Heart left ventricle (tissue), 16 donors: ENCODE measurements at regions not wholly inside any gene's neighbourhood (a gene's known extent, or its start where the extent isn't known, plus 50 kb on each side); places are given as distances from the start of the nearest gene placed in this dataset.
"Not testable (repeated sequence)": the region's sequence is repeated elsewhere in the genome, so short reads cannot be mapped to it uniquely, and the experiment has no call there.

Experiments
- ATAC-seq, 4 donors: fragments of 200-7000 bp; cut with Tn5 transposase; one replicate each; pipeline ENCODE4 v1.9.1; 2020 to 2022; ENCODE audit warnings: moderate library complexity in 4 of 4, mild to moderate bottlenecking in 3 of 4, moderate number of reproducible peaks in 1 of 4
- DNase-seq, 5 donors: peaks; one replicate each; pipeline ENCODE4 v3.0.0-alpha.2; 2020
- H3K27ac ChIP-seq, 12 donors: fragments of 200-600 bp; sonication (generic) in 4 of 12; one replicate each; pipeline versions ENCODE4 v1.5.0 to v1.8.0; 2016 to 2022; ENCODE audit warnings: mild to moderate bottlenecking in 2 of 12
- H3K27me3 ChIP-seq, 9 donors: fragments of 200-600 bp; sonication (generic) in 2 of 9; one replicate each; pipeline versions ENCODE4 v1.5.1 to v1.8.0; 2016 to 2022; ENCODE audit warnings: mild to moderate bottlenecking in 3 of 9
- H3K36me3 ChIP-seq, 9 donors: fragments of 200-600 bp; sonication (generic) in 2 of 9; one replicate each; pipeline versions ENCODE4 v1.5.0 to v1.8.0; 2018 to 2022; ENCODE audit warnings: mild to moderate bottlenecking in 2 of 9
- H3K4me1 ChIP-seq, 12 donors: fragments of 200-600 bp; sonication (generic) in 4 of 12; one replicate each; pipeline versions ENCODE4 v1.5.0 to v1.8.0; 2016 to 2022; ENCODE audit warnings: mild to moderate bottlenecking in 3 of 12
- H3K4me3 ChIP-seq, 12 donors: fragments of 200-600 bp; sonication (generic) in 4 of 12; one replicate each; pipeline versions ENCODE4 v1.5.0 to v1.8.0; 2017 to 2022; ENCODE audit warnings: mild to moderate bottlenecking in 9 of 12, moderate library complexity in 4 of 12
- H3K9me3 ChIP-seq, 12 donors: fragments of 200-600 bp; sonication (generic) in 4 of 12; one replicate each; pipeline versions ENCODE4 v1.5.0 to v1.8.0; 2016 to 2022; ENCODE audit warnings: mild to moderate bottlenecking in 1 of 12
- CTCF ChIP-seq, 12 donors: fragments of 200-600 bp; sonication (generic) in 4 of 12; IDR thresholded peaks; one replicate each; pipeline versions ENCODE4 v1.5.0 to v1.8.0; 2018 to 2022; ENCODE audit warnings: antibody characterized with exemption in 12 of 12, mild to moderate bottlenecking in 5 of 12
- POLR2A ChIP-seq, 2 donors: fragments of 450-650 bp; IDR thresholded peaks; one replicate each; pipeline ENCODE4 v1.6.1; 2017; ENCODE audit warnings: antibody characterized with exemption in 2 of 2, mild to moderate bottlenecking in 2 of 2, moderate library complexity in 2 of 2
- WGBS, 4 donors: extraction: QIAGEN DNeasy Blood & Tissue Kit in 2 of 4; methylation state at CpG; one replicate each; pipeline versions ENCODE4 v1.1.5 to v1.1.7; 2013 to 2018; 5-methylcytosine and 5-hydroxymethylcytosine counted together
- intact Hi-C, 10 donors: fragments of 100-400 bp; cut with DNase I; formaldehyde crosslinking; loops; one replicate each; pipeline versions ENCODE4 v1.11.1 to v1.14.2; 2022
- donor health status: ischemic (EF 13 %, LVEDD 7.1; RV severe dilation, severe dysfunction).
- donor health status: healthy with polysubstance abuse.
- donor health status: DM: no; HTN: yes; CAD: no.
- donor health status: DM: no; HTN: no; CAD: no.
- donor health status: ischemic (EF 25% LVEDD 6.9; RV normal size, moderate dysfunction).
- donor health status: ischemic (EF 25% LVEDD 5.7; RV mildly dilated, moderate dysfunction).
- donor health status: healthy.
- donor health status: DM: yes; HTN: yes; CAD: no.
- donor health status: ischemic (EF 35%, LVEDD 5.7; RV mildly dilated, moderate dysfunction).
- donor health status: nonischemic (EF 11% LVEDD 7.7; RV severe dilation, severe dysfunction).
- donor health status: DM: yes; HTN: yes; CAD: no.
- donor health status: PGD.
- donor health status: ischemic (EF 29% LVEDD 5.4; RV normal size, mild dysfunction).
- donor health status: nonischemic (EF 23%, LVEDD 6.1; RV moderate dilation, normal function).

GRCh38 chr12:24352363-24352762 is 402.9 kb upstream of the SOX5 start:
- ATAC-seq (no peak), DNase-seq (no peak)
- Histone ChIP-seq H3K27me3 (no peaks in the 10 kb centered on the region), H3K27ac (no peak overlapping the region), H3K4me3 (no peak overlapping the region), H3K36me3 (no peaks in the 10 kb centered on the region), H3K4me1 (no peaks in the 10 kb centered on the region), H3K9me3 (no peaks in the 10 kb centered on the region)
- TF ChIP-seq CTCF (IDR thresholded peaks at IDR 0.05) (no peak), POLR2A (IDR thresholded peaks at IDR 0.05) (no peak)
- intact Hi-C loops, result no loop called here
- 83 to 93% (median 90%) methylated on average over 5 of the region's 5 CpGs for WGBS, 4 donors

GRCh38 chr12:24349051-24349799 is 399.8 kb upstream of the SOX5 start:
- Histone ChIP-seq H3K9me3 (no peaks in the 10 kb centered on the region), H3K27me3 (no peaks in the 10 kb centered on the region), H3K4me1 (no peaks in the 10 kb centered on the region), H3K36me3 (no peaks in the 10 kb centered on the region), H3K4me3 (no peak overlapping the region), H3K27ac (no peak overlapping the region)
- no peak for ATAC-seq
- intact Hi-C loops, result no loop called here
- TF ChIP-seq CTCF (IDR thresholded peaks at IDR 0.05) (no peak), POLR2A (IDR thresholded peaks at IDR 0.05) (no peak)
- 90 to 93% (median 91%) methylated on average over 4 of the region's 4 CpGs for WGBS, 4 donors
- DNase-seq, result no peak

- H3K4me1 ChIP-seq, DNase-seq, H3K27me3 ChIP-seq, H3K27ac ChIP-seq, H3K4me3 ChIP-seq, H3K36me3 ChIP-seq, H3K9me3 ChIP-seq, intact Hi-C loops, ATAC-seq: not testable (repeated sequence)
- WGBS, 4 donors, result 86 to 95% (median 91%) methylated on average over 5 of the region's 5 CpGs
Observed at GRCh38 chr12:24348180-24348579, 398.7 kb upstream of the SOX5 start.

GRCh38 chr12:24328261-24328660 is 378.8 kb upstream of the SOX5 start:
- ATAC-seq (no peak), DNase-seq (no peak)
- TF ChIP-seq POLR2A (IDR thresholded peaks at IDR 0.05) (no peak), CTCF (IDR thresholded peaks at IDR 0.05) (no peak)
- intact Hi-C loops, result no loop called here
- Histone ChIP-seq H3K36me3 (no peaks in the 10 kb centered on the region), H3K9me3 (peaks cover 0 to 5% (median 0%) of the 10 kb centered on the region in 12 donors), H3K27me3 (no peaks in the 10 kb centered on the region), H3K4me1 (no peaks in the 10 kb centered on the region), H3K27ac (no peak overlapping the region), H3K4me3 (no peak overlapping the region)

GRCh38 chr12:24325331-24325730 is 375.9 kb upstream of the SOX5 start:
- intact Hi-C loops, result no loop called here
- WGBS, 4 donors, result 75 to 86% (median 78%) methylated on average over 3 of the region's 3 CpGs
- H3K27me3 ChIP-seq, result no peaks in the 10 kb centered on the region
- no peak overlapping the region for H3K4me3 ChIP-seq
- H3K4me1 ChIP-seq, result no peaks in the 10 kb centered on the region
- H3K9me3 ChIP-seq, result no peaks in the 10 kb centered on the region
- TF ChIP-seq CTCF (IDR thresholded peaks at IDR 0.05) (no peak), POLR2A (IDR thresholded peaks at IDR 0.05) (no peak)
- ATAC-seq, result no peak
- H3K27ac ChIP-seq, result no peak overlapping the region
- H3K36me3 ChIP-seq, result no peaks in the 10 kb centered on the region
- no peak for DNase-seq
